GM21825 (cell line): ENCODE measurements at regions not wholly inside any gene's neighbourhood (a gene's known extent, or its start where the extent isn't known, plus 50 kb on each side); places are given as distances from the start of the nearest gene placed in this dataset.

Source experiments
- ATAC-seq: cut with Tn5 transposase; IDR thresholded peaks from one replicate; pipeline ENCODE4 v1.9.1; 2021; ENCODE audit warnings: mild to moderate bottlenecking, moderate library complexity; ENCODE audit not compliant: unreplicated experiment

- no peak for ATAC-seq
These were observed 364.1 kb upstream of the LYPLAL1 start for GRCh38 chr1:218809625-218810024.

DNA sequence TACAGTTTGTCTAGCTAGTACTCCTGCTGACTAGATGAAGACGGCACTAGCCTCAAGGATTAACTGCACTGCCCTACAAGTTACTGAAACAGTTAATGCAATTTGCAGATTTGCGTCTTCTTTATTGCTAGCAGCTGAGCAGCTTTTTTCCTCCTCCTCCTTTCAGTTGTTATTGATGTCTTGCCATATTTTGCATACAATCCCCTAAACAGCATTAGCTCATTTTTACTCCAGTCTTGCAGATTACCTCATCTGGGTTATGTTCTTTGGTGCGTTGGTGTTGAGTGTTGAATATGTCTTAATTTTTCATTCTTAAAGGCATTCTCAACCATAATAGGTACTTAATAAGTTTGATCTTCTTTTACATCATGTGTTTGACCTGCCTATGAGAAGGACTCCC, 363.4 kb upstream of the LYPLAL1 start:
- no peak for ATAC-seq

DNA sequence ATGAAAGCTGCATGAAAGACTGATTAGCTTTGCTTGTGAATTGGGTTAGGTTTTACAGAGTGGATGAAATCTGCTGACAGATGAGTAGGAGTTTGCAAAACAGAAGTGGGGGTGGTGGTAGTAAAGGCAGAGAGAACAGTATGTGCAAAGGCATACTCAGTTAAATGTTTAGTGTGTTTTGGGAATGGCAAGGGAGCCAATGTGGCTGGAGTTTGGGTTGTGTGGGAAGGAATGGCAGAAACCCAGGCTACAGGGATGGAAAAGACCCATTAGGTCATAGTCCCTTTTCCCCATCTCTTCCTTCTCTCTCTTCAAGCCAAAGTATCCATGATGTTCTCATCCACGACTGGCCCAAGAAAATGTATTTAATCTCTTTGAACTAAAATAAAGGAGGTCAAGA, 362.2 kb upstream of the LYPLAL1 start:
- no peak for ATAC-seq

DNA sequence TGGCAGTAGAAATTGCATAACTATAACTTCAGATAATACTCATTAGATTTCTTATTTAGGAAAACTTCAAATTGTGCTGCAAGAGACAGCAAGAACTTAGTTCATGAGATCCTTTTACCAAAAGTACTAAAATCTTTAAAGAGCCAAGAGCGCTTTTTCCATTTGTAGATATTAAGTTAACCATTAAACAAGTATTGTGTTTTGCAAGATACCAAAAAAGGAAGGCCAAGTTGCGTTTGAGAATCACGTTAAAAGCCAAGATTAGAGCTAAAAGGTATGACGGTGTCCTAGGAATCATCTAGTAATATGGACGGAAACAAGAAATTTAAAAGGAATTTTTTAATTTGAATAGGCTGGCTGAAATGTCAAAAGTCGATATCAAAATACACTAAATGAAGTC, 361.3 kb upstream of the LYPLAL1 start:
- ATAC-seq = no peak

DNA sequence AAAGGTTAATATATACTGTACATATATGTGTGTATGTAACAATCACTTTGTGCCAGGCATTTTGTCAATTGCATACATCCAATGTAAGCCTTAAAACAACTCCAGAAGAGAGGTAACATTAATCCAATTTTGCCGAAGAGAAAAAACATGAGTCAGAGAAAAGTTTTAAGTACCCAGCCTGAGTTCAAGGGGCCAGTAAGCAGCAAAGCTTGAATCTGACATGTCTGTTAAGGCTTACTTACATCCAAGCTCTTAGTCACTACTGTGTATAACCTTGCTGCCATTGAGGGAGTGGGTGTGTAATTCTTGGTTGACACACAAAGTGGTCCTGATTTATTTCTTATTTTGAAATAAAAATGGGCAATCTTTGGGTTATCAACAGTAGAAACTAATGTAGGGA, 360.4 kb upstream of the LYPLAL1 start:
- no peak for ATAC-seq

GRCh38 chr1:218815076-218815475, 358.6 kb upstream of the LYPLAL1 start:
- no peak for ATAC-seq

DNA sequence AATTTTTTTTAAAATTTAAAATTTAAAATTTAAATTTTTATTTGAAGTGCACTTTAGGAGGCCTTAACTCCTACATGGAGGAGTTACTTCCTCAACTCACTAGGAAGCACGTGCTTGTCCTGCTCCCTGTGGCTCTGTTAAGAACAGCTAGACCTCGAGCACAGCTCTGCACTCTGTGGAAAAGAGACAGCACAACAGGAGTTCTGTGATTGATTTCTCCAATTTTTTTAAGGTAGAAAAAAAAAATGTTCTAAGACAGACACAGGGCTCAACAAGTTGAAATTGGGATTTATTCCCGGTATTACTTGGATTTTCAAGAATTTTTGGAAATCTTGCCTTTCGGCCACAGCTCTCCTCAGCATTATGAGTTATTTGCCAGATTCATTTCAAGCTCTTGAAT, 356.6 kb upstream of the LYPLAL1 start:
- no peak for ATAC-seq

- ATAC-seq = no peak
These were observed 355.8 kb upstream of the LYPLAL1 start for GRCh38 chr1:218817691-218818465.

DNA sequence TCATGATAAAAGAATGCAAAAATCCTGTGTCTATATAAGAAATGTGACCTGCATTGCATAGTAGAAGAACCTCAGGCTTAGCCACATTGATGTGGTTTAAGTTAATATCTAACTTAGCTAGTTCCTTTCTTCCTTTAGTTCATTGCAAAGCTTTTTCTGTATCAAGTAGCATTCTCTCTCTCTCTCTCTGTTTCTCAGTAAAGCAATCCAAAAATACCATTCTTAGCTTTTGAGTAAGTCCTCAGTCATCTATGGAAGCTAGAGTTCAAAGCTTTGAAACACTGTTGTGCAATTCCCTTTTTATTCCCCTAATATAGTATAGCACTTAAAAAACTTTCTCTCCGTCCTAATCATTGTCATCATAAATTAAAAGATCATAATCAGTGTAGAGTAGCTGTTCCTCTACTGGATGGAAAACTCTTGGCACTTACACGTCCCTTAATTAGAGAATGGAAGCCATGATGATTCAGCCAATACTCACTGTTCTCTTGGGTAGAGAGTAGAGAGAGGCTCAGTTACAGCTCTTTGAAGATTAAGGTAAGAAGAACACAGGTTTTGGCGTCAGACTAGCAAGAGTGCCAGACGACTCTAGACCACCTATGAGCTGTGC, 350.3 kb upstream of the LYPLAL1 start:
- ATAC-seq = no peak

DNA sequence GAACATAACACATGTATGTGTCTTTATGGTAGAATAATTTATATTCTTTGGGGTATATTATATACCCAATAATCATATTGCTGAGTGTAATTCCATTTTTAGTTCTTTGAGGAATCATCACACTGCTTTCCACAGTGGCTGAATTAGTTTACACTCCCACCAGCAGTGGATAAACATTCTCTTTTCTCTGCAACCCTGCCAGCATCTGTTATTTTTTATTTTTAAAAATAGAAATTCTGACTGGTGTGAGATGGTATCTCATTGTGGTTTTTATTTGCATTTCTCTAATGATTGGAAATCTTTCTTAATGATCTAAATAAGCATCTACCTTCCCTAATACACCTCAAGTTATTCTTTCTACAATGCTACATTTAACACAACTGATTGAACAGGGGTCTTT, 346.2 kb upstream of the LYPLAL1 start:
- no peak for ATAC-seq

DNA sequence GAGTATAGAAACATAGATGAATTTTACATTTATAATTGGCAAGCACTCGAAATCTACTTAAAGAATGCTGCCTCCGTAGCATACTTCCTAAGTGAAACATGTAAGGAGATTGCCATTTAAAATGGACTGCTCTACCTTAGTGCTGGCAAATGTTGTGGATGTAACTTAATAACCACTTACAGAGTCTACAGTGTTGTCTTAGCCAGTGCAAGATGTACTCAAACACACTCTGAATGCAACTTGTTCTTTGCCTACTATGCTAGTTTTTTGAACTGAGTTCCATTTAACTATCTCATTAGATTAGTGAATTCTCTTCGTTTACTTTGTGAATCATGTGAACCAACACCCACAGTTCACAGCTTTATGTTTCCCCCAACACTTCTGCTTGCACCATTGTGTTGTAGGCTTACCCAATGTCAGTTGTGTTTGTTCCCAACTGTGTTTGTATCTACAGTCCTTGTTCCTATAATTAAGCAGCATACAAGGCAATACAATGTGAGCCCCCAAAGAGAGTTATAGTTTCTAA, 345.5 kb upstream of the LYPLAL1 start:
- ATAC-seq = no peak

- no peak for ATAC-seq
These were observed 344.6 kb upstream of the LYPLAL1 start for GRCh38 chr1:218829097-218829496.

DNA sequence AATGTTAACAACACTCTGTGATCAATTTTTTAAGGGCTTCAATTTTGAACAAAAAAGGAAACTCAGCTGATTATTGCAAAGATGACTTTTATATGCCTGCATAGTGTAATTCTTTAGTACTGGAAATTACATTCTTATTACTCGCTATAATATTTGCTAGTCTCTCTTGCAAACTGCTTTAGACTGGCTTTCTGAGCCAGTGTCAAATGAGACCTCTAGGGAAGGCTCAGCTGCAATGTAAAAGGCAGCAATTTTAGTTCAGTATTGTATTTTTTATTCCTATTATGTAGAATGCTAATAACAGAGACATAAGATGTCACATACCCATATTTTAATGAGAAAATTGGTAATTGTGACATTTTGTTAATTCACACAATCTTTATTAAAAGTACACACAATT, 338.1 kb upstream of the LYPLAL1 start:
- ATAC-seq = no peak

GRCh38 chr1:218836264-218836663, 337.4 kb upstream of the LYPLAL1 start:
- ATAC-seq = no peak

GRCh38 chr1:218837051-218837450, 336.6 kb upstream of the LYPLAL1 start:
- ATAC-seq = no peak

DNA sequence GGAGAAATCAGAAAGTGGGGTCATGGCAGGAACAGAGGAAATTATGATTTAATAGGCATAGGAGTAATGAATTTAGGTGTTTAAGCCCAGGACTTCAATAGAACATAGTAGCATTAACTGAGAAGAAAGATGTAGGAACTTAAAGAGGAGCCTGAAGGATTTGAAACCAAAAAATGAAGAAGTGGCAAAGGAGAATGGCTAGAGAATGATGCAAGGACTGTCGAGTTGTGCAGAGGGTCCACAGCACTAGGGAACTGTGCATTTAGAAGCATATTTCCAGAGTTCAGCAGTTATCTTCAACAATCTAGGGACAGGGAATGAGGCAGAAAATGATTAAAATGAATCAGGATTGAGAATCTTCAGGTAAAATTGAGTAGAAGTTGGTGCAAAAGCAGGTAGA, 328.1 kb upstream of the LYPLAL1 start:
- no peak for ATAC-seq

GRCh38 chr1:218846181-218846580, 327.5 kb upstream of the LYPLAL1 start:
- ATAC-seq = no peak

GRCh38 chr1:218847089-218847768, 326.4 kb upstream of the LYPLAL1 start:
- no peak for ATAC-seq

GRCh38 chr1:218848009-218848408, 325.7 kb upstream of the LYPLAL1 start:
- ATAC-seq = no peak

DNA sequence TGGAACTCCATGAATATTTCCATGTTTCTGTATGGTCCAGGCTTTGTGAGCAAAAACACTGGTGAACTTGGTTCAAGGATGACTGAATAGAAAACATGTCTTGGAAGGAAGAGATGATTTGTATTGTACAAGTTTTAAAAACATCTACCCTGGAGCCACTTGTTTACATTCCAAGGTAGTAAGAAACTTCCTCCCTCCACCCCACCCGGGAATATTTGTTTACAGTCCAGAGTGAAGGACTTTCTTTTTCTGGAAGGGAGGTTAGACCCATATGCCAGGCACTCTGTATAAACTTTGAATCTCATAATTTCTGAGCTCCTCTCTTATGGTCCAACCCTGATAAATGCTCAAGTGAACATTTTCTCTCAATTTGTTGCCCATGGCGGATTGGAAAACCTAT, 323.3 kb upstream of the LYPLAL1 start:
- ATAC-seq = no peak

DNA sequence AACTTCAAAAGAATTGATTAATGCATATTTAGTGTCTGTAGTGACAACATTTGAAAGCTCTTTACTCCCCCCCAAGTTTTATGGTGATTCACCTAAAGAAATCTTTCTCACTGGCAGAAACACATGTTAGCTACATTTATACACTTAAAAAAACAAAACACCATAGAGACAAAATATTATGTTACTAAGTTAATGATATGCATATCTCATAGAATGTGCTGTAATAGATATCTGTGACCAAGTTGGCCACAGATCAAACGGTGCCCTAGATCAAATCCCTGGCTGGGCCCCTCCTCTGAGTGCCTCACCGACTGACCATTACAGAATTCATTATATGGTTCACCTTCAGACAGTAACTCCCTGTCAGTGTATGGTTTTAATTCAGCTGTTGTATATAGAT, 322.1 kb upstream of the LYPLAL1 start:
- ATAC-seq = no peak

DNA sequence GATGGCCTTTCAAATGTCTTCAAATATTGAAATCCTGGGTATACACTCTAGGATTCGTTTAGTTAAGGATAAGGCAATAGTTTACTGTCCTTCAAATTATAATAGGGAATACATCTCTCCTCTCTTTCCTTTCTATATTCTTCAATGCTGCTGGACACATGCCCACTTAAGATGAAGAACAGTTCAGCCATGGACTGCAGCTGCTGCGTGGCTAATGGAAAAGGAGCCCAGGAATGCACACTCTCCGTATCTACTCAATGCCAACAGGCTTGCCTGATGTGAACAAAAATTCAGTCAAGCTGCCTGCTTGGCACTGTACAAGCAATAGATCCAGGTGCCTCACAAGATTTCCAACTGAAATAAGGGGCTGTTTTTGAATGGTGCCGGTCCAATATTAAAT, 321.2 kb upstream of the LYPLAL1 start:
- no peak for ATAC-seq
